Pancreas (tissue), 10 donors: ENCODE measurements at regions not wholly inside any gene's neighbourhood (a gene's known extent, or its start where the extent isn't known, plus 50 kb on each side); places are given as distances from the start of the nearest gene placed in this dataset.

Source experiments
- ATAC-seq, 4 donors: fragments of 200-7000 bp; cut with Tn5 transposase; one replicate each; pipeline versions ENCODE4 v1.8.0 to v1.9.1; 2020; ENCODE audit warnings: mild to moderate bottlenecking in 4 of 4, moderate library complexity in 4 of 4
- DNase-seq, 6 donors: peaks; one replicate each; pipeline ENCODE4 v3.0.0-alpha.2; 2020
- FAIRE-seq: peaks from 2 replicates; lab custom pipeline; 2012; peaks lifted over from hg19 to GRCh38; lab: Jason Lieb, UNC
- H3K27ac ChIP-seq, 4 donors: fragments of 200-600 bp; sonication (generic); 1 replicate in 3 of 4; 2 replicates in 1 of 4; pipeline versions ENCODE4 v1.5.0 to v1.8.0; 2020
- H3K27me3 ChIP-seq, 4 donors: fragments of 200-600 bp; one replicate each; pipeline ENCODE4 v1.8.0; 2021
- H3K36me3 ChIP-seq, 3 donors: fragments of 200-600 bp; sonication (generic) in 1 of 3; one replicate each; pipeline versions ENCODE4 v1.5.0 to v1.8.0; 2020 to 2021
- H3K4me1 ChIP-seq, 3 donors: fragments of 200-600 bp; one replicate each; pipeline ENCODE4 v1.8.0; 2021
- H3K4me3 ChIP-seq, 4 donors: fragments of 200-600 bp; sonication (generic) in 2 of 4; one replicate each; pipeline versions ENCODE4 v1.5.0 to v1.8.0; 2020 to 2021
- H3K9me3 ChIP-seq, 4 donors: fragments of 200-600 bp; one replicate each; pipeline ENCODE4 v1.8.0; 2021
- WGBS, 2 donors: extraction: QIAGEN DNeasy Blood & Tissue Kit; methylation state at CpG; one replicate each; pipeline ENCODE4 v1.1.7; 2013; 5-methylcytosine and 5-hydroxymethylcytosine counted together
- intact Hi-C, 3 donors: fragments of 100-400 bp; cut with DNase I; formaldehyde crosslinking; loops; one replicate each; pipeline versions ENCODE4 v1.11.1 to v1.14.2; 2022
- TF ChIP-seq, protein P1 (sequence below), 4 donors: fragments of 200-600 bp; sonication (generic) in 3 of 4; IDR thresholded peaks; one replicate each; pipeline versions ENCODE4 v1.5.0 to v1.8.0; 2021; ENCODE audit warnings: antibody characterized with exemption in 4 of 4
- donor health status: healthy with polysubstance abuse.
- donor health status: DM: no; HTN: no; CAD: no; lungs with moderate emphysema.
- donor health status: DM: no; HTN: no; CAD: no.
- donor health status: control.
- donor health status: control.
- donor health status: Bipolar disorder and iron deficiency.
- donor health status: DM: yes; HTN: yes; CAD: no.
- donor health status: DM: no; HTN: no; CAD: no.
- donor health status: DM: no; HTN: no; CAD: no.
- donor health status: DM: yes; HTN: yes; CAD: no.

GRCh38 chr4:34258176-34258575, 1986.1 kb downstream of the ARAP2 start:
- WGBS, 2 donors = 56 to 65% methylated on average over 2 of the region's 2 CpGs
- TF ChIP-seq, protein P1, sequence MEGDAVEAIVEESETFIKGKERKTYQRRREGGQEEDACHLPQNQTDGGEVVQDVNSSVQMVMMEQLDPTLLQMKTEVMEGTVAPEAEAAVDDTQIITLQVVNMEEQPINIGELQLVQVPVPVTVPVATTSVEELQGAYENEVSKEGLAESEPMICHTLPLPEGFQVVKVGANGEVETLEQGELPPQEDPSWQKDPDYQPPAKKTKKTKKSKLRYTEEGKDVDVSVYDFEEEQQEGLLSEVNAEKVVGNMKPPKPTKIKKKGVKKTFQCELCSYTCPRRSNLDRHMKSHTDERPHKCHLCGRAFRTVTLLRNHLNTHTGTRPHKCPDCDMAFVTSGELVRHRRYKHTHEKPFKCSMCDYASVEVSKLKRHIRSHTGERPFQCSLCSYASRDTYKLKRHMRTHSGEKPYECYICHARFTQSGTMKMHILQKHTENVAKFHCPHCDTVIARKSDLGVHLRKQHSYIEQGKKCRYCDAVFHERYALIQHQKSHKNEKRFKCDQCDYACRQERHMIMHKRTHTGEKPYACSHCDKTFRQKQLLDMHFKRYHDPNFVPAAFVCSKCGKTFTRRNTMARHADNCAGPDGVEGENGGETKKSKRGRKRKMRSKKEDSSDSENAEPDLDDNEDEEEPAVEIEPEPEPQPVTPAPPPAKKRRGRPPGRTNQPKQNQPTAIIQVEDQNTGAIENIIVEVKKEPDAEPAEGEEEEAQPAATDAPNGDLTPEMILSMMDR (IDR thresholded peaks at IDR 0.05) = no peak
- no peak for FAIRE-seq

GRCh38 chr4:34261799-34262314, 1982.5 kb downstream of the ARAP2 start:
- no peak for ATAC-seq
- Histone ChIP-seq H3K27me3 (no peaks in the 10 kb centered on the region), H3K4me1 (no peaks in the 10 kb centered on the region), H3K4me3 (no peak overlapping the region), H3K27ac (no peak overlapping the region), H3K9me3 (no peaks in the 10 kb centered on the region), H3K36me3 (no peaks in the 10 kb centered on the region)
- intact Hi-C loops = no loop called here
- FAIRE-seq = no peak
- TF ChIP-seq, protein P1 (IDR thresholded peaks at IDR 0.05) = no peak
- WGBS, 2 donors = 63 to 71% methylated on average over 2 of the region's 2 CpGs
- no peak for DNase-seq

More at GRCh38 chr4:34258176-34258575, 1986.1 kb downstream of the ARAP2 start:
- no peaks in the 10 kb centered on the region for H3K4me1 ChIP-seq
- intact Hi-C loops = no loop called here
- no peak overlapping the region for H3K4me3 ChIP-seq
- H3K27ac ChIP-seq = no peak overlapping the region
- no peak for DNase-seq
- ATAC-seq = no peak
- H3K27me3 ChIP-seq = no peaks in the 10 kb centered on the region
- H3K9me3 ChIP-seq = no peaks in the 10 kb centered on the region
- H3K36me3 ChIP-seq = no peaks in the 10 kb centered on the region

- 11 to 13% methylated on average over 1 of the region's 1 CpG for WGBS, 2 donors
- FAIRE-seq = no peak
- H3K4me1 ChIP-seq = no peaks in the 10 kb centered on the region
- no peak overlapping the region for H3K27ac ChIP-seq
- H3K27me3 ChIP-seq = no peaks in the 10 kb centered on the region
- ATAC-seq = no peak
- no peak for DNase-seq
- no peaks in the 10 kb centered on the region for H3K9me3 ChIP-seq
- intact Hi-C loops = no loop called here
- no peak overlapping the region for H3K4me3 ChIP-seq
- no peaks in the 10 kb centered on the region for H3K36me3 ChIP-seq
- TF ChIP-seq, protein P1 (IDR thresholded peaks at IDR 0.05) = no peak
Measured at GRCh38 chr4:34269613-34270012, 1974.7 kb downstream of the ARAP2 start.

DNA sequence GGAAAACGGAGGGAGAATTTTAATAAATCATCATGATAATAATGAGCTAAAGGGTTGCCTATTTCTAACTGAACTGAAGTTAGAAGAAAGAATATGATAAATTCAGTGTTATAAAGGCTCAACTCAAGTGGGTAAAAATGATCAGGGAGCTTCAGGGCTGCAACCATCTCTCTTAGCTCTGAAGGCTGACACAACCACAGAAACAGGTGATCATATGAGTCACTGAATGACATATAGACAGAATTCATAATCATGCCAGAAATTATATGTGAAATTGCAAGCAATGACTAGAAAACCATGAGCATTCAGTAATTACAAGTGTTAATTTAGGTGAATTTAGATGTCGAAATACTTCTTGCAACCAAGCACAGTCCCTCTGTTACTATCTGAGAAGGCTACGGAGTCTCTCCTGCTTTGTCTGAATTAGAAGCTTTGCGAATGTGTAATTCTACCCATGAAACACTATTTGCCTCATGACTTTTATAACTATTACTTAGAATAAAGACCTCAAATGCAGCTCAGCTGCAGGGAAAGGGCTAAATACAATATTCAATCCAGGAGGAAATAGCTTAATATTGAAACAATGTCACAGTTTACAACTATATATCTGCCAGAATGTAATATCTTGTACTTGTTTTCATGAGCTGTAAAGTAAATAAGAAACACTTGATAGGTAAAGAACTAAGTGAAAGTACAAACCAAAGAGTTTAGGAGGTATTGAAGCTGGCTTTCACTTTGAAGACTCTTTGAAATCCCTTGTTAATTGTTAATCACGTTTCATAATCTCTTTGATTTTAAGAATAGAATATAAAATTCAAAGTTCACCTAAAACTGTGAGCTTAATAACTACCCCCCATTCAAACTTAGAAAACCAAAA, 1972.6 kb downstream of the ARAP2 start:
- WGBS, 2 donors = 50 to 54% methylated on average over 5 of the region's 5 CpGs

More for the DNA sequence above, 1972.6 kb downstream of the ARAP2 start:
- Histone ChIP-seq H3K9me3 (no peaks in the 10 kb centered on the region), H3K4me3 (no peak overlapping the region), H3K27ac (no peak overlapping the region), H3K36me3 (no peaks in the 10 kb centered on the region), H3K4me1 (no peaks in the 10 kb centered on the region), H3K27me3 (no peaks in the 10 kb centered on the region)
- TF ChIP-seq, protein P1 (IDR thresholded peaks at IDR 0.05) = no peak
- ATAC-seq = peak in 1 of 4 donors; percentile 42
- FAIRE-seq = no peak
- intact Hi-C loops = no loop called here
- DNase-seq = no peak
